Stimulated activated CD4-positive, alpha-beta T cell treated with anti-CD3 and anti-CD28 coated beads, Interleukin-12 subunit alpha, Interleukin-12 subunit beta, amount 100 ng/mL, for 48 hours (primary cell): ENCODE measurements at regions not wholly inside any gene's neighbourhood (a gene's known extent, or its start where the extent isn't known, plus 50 kb on each side); places are given as distances from the start of the nearest gene placed in this dataset.
"Not testable (repeated sequence)": the region's sequence is repeated elsewhere in the genome, so short reads cannot be mapped to it uniquely, and the experiment has no call there.

Experiments used
- DNase-seq, 3 donors: peaks; one replicate each; pipeline ENCODE4 v3.0.0-alpha.2; 2020; ENCODE audit warnings: low read depth in 2 of 3, low spot score in 1 of 3

- DNase-seq: no peak
Measured at GRCh38 chrX:55813150-55813549, 95.6 kb downstream of the RRAGB start.

DNA sequence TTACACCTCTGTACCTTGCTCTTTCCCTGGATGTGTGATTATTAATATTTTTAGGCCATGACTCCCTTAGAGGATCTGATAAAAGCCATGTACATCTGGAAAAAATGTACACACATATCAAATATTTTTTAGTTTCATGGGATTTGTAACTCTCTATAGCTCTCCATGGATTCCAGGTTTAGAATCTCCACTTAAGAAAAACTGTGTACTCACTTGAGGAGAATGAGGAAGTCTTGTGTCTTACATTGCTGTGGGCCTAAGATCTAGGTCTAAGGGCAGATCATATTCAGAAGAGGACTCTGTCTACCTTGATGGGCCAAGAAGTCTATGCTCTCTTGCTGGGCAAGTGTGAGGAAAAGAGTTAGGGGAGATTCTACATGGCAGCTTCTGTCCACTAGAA lies 98.0 kb downstream of the RRAGB start:
- no peak for DNase-seq

- no peak for DNase-seq
Measured at GRCh38 chrX:55816023-55816422, 98.5 kb downstream of the RRAGB start.

DNA sequence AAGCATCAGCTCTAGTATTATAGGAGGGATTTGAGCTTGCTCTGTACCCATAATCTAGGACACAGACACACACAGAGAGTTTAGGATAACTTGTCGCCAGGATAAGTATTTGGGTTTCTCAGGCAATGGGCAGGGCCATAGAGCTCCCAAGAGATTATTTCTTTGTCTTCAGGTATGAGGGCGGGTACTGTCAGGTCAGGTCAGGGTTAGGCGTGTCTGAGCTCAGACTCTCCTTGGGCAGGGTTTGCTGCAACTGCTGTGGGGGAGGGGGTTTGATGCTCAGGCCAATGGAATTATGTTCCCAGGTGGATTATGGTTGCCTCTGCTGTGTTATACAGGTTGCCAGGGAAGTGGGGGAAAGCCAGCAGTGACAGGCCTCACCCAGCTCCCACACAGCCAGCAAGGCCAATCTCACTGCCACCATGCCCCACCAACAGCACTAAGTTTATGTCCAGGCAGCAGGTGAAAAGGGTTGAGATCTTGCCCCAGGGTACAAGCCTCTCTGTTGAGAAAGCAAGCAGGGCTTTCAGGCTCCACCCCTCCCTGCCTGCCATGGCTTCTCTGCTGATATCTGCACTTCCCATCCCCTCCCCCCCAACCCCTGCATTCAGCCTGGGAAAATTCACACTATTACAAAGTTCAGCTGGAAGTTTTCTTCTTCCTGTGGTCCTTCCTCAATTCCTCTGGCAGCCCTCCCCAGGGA lies 101.3 kb downstream of the RRAGB start:
- no peak for DNase-seq

DNA sequence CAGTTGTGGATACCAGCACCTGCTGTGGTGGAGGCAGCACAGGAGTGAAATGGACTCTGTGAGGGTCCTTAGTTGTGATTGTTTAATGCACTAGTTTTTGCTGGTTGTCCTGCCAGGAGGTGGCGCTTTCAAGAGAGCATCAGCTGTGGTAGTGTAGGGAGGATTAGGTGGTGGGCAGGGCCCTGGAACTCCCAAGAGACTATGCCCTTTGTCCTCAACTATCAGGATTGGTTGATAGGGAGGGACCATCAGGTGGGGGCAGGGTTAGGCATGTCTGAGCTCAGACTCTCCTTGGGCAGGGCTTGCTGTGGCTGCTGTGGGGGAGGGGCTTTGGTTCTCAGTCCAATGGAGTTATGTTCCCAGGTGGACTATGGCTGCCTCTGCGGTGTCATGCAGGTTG lies 121.9 kb downstream of the RRAGB start:
- no peak for DNase-seq

- no peak for DNase-seq
Measured at GRCh38 chrX:55841962-55842752, 124.6 kb downstream of the RRAGB start.

DNA sequence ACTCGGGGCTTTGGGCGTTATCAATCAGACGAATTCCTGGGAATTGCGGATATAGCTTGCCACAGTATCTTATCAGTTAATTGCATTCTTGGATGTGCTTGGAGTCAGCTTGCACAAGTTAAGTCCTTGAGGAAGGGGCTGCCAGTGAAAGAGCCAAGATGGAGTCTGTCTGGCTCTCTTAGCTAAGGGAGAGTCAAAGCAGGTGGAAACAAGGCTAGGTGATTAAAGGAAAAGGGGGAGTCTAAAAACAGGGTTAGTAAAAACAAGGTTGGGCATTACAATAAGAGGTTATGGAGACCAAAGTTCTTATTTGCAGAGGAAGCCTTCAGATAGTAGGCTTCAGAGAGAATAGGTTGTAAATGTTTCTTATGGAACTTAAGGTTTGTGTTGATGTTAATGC lies 149.2 kb downstream of the RRAGB start:
- not testable (repeated sequence) for DNase-seq

GRCh38 chrX:55867181-55867651 lies 149.7 kb downstream of the RRAGB start:
- DNase-seq: no peak

DNA sequence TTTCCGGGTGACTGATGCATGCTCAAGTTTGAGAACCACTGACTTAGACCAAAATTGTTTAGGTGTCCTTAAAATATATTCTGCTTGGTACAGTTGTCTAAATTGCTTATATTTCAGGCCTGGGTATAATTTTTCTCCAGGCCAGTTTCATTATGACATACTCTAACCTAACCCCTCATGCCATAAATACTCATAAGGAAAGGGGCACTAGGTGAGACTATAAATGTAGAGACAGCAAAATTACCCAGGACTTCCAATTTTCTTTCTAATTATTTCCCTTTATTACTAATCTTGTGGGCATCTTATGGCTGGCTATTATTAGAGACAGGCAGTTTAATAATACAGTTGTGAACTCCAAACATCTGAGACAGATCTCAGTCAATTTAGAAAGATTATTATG lies 150.2 kb downstream of the RRAGB start:
- DNase-seq: no peak

GRCh38 chrX:55874807-55875206 lies 157.3 kb downstream of the RRAGB start:
- no peak for DNase-seq

- not testable (repeated sequence) for DNase-seq
Measured at GRCh38 chrX:55883541-55883940, 166.0 kb downstream of the RRAGB start.

DNA sequence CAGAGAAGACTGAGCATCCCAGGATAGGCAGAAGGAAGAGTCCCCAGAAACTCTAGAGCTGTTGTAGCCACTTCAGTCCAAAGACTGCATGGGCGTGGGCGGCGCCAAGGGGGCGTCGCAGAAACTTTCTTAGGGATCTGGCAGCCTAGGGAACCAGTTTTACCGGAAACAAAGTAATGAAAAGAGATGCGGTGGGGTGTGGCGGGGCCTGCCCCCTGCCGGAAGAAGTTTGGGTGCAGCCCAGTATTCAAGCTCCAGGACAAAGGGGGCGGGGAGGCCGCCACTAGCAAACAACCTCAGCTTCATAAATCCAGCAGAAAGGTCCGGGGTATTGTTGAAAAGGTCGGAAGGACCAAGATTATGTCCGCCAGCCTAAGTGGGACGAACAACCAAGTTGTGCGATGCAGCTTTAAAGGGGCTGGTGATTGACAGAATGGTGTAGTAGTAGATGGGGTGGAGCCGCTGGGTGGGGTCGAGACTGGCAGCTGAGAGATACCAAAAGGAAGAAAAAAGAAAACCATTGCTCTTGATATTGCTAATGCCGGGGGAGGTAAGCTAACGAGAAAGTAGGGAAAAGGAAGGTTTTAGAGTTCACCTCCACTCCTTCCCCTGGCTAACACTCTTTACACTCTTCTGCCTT lies 190.5 kb downstream of the RRAGB start:
- DNase-seq: peak; percentile 15 to 28 (median 23)

- peak in 2 of 3 donors; percentile 0 to 1 for DNase-seq
Measured at GRCh38 chrX:55908661-55909212, 191.2 kb downstream of the RRAGB start.

- DNase-seq: no peak
Measured at GRCh38 chrX:55919367-55920221, 202.0 kb downstream of the RRAGB start.

GRCh38 chrX:55924574-55924973 lies 207.0 kb downstream of the RRAGB start:
- DNase-seq: no peak

- DNase-seq: not testable (repeated sequence)
Measured at GRCh38 chrX:55928529-55928928, 211.0 kb downstream of the RRAGB start.
